ENCODE measurements at regions not wholly inside any gene's neighbourhood (a gene's known extent, or its start where the extent isn't known, plus 50 kb on each side); places are given as distances from the start of the nearest gene placed in this dataset.

DNA sequence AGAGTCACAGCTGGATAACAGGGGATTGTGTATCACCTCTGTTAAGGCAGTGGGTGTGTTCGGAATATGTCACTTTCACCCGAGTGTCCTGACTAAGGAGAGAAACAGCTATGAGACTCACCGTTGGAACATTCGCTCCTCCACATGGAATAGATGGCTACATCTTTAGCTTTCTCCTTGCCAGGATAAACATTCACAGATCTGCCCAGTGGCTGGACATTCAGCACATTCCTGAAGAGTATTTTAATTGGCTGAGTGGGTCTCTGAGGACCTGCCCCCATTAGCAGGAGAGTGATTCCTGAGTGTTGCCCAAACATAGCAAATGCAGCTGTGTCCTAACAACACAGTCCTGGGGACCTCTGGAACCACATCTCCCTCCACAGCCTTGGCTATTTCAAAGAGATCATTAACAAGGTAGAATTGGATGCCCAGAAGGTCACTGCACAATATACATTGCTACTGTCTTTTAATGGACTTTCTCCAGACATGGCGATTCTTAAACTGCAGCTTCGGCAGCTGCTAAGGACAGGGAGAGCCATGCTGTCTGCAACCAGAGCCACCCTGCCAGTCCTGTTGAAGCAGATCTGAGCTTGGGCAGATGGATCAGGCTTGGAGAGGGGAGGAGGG is 435.0 kb upstream of the CADM1 start:
- no peak for DNase-seq

DNA sequence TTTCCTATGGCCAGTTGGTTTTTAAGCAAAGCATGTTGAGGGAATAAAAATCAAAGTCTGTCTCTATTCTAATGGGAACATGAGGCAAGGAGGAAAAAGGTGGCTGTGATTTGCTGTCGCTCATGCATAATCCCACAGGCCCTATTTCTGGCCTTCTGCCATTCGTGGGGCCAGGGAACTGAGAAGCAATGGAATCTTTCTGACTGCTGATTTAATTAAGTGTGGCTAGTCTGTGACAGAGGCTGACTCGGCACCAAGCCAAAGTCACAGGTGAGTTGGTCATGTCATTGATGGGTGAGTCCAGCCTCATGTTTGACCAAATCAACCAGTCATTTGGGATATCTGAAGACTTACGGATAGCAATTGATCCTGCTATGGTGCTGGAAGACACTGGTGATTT is 429.3 kb upstream of the CADM1 start:
- no peak for DNase-seq

GRCh38 chr11:115931548-115932083 is 427.4 kb upstream of the CADM1 start:
- DNase-seq: no peak

DNA sequence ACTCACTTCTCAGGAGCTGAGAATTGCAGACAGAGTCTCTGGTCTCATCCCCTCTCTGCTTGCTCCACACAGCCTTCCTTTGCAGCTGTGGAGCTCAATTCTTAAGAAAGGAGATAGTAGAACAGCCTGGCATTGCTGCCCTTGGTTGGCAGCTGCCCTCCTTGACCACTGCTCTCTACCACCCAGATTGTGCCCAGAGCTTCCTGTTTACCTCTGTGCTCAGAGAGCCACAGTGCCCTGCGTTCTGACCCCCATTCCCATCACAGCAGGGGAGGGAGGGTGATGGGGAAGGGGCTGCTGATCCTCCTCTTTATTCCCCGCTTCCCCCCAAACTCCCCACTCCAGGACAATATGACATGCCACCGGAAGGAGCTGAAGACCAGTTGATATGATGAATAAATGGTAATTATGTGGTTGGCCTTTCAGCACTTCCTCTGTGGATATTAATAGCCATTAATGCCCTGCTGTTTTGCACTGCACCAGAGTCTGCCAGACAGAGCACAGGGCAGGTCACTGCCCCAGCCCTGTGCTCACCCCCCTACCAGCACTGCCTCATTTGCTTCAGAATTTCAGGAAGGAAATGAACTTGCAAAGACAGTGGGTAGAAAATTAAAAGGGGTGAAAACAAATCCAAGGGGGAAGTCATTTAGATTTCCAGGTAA is 426.8 kb upstream of the CADM1 start:
- no peak for DNase-seq

GRCh38 chr11:115930291-115930690 is 426.1 kb upstream of the CADM1 start:
- DNase-seq: no peak

DNA sequence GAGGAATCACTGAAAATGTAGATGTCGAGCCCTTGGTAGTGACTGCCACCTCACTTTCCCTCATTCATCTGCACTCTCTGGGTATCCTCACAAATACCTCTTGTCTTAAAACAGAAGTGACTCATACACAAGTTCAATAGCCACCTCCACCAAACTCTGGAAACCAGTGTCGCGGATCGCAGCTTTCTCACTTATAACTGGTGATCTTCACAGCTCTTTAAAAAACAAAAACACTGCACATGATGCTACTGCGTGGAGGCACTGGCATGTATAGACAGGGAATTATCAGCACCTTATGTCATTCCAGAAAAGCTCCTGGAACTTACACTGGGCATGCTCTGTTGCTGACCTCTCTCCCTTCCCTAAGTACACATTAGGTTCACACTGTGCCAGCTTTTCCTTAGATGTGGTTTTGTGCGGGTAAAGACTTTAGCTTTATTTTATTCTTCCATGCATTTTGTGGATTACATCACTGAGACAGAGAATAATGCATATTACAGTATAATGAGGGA is 425.5 kb upstream of the CADM1 start:
- DNase-seq: no peak

DNA sequence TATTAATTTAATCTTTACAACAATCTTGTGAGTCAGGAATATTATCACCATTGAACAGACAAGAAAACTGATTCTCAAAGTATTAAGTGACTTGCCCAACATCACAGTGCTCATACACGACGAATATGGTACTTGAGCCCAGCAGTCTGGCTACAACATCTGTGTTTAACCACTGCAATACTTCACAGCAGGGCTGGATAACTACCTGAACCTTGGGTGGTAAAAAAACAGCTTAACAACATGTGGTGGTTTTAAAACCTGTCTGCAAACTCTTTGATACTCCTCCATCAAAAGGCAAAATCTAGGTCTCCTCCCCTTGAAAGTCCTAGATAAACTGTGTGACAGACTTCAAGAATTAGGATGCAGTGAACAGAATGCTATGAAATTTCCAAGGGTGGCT is 424.6 kb upstream of the CADM1 start:
- no peak for DNase-seq

- DNase-seq: no peak
Measured at GRCh38 chr11:115927823-115928329, 423.7 kb upstream of the CADM1 start.

DNA sequence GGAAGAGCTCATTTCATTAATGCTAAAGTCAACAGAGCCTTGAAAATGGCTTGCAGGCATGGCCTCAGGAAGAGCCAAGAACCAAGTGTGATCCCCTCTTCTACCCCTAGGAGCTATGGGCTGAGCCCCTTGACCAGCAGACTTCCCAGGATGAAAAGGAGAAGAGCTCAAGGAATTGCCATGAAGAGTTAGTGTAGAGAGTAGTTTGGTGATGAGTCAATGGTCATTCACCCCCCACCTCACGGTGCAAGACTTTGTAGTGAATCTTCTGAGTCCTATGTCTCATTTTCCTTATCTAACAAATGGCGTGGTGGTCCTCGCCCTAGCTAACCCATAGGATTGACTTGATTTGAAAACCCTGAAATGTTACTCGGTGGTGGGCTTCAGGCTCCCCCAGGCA is 422.4 kb upstream of the CADM1 start:
- no peak for DNase-seq

DNA sequence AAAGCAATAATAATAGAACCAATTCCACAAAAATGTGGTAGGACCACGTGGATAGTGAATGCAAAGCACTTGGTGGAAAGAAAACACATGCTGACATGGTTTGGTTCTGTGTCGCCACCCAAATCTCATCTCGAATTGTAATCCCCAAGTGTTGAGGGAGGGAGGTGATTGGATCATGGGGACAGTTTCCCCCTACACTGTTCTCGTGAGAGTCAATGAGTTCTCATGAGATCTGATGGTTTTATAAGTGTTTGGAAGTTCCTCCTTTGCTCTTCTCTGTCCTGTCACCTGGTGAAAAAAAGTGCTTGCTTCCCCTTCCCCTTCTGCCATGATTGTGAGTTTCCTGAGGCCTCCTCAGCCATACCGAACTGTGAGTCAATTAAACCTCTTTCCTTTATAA is 421.9 kb upstream of the CADM1 start:
- no peak for DNase-seq

GRCh38 chr11:115925568-115926090 is 421.4 kb upstream of the CADM1 start:
- DNase-seq: no peak

GRCh38 chr11:115924744-115925567 is 420.7 kb upstream of the CADM1 start:
- no peak for DNase-seq

DNA sequence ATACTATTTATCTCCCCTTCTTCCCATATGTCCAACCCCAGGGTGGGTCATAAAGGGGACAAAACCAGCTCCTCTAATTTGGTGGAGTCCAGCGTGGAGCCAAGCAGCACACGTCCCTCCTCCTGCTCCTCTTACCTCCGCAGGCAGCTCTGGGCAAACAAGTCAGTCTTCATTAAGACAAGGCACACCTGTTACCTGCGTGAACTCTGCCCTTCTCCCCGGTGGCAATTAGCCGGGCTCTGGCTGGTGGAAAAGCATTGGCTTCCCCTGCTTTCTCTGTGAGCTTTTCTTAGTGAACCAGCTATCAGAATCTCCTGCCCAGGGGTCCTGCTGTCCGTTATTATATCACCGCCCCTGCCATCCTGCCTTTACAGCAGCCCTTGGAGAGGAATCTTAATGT is 418.7 kb upstream of the CADM1 start:
- peak; percentile 32 for DNase-seq

DNA sequence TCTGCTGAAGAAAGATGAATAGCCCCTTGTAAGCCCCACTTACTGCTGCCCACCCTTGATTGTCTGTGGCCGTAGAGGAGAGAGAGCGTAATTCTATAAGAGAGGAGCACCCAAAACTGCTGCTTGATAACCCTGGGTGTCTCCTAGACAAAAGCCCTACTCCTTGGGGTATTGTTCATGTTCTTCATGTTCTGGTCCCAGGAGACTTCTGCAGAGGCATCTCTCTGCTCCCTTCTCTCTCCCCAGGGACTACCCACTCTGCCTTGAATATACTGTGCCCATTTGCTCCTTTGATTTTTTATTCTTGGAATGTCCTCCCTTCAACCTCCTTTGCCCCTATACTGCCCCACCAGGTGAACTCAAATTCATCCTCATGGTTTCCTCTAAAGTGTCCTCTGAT is 417.8 kb upstream of the CADM1 start:
- peak; percentile 7 for DNase-seq

- no peak for DNase-seq
Measured at GRCh38 chr11:115921540-115921939, 417.3 kb upstream of the CADM1 start.

GRCh38 chr11:115920841-115921480 is 416.7 kb upstream of the CADM1 start:
- no peak for DNase-seq

DNA sequence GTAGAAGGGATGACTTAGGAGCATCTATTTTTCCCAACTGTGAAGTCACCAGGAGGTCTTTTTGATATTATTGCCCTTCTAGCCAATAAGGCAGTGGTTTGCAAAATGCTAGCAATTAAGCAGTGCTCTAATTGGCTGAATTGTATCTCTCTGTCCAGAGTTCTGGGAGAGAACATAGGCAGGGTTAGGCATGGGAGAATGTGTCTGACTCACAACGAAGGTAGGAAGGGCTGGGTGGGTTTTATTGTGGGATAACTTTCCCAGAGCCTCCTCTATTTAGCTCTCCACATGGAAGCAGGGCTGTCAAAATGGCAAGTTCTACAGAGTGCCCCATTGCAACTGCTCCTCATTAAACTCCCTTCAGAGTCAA is 415.9 kb upstream of the CADM1 start:
- peak; percentile 27 for DNase-seq

- peak; percentile 60 for DNase-seq
Measured at GRCh38 chr11:115919341-115920091, 415.3 kb upstream of the CADM1 start.

- no peak for DNase-seq
Measured at GRCh38 chr11:115918576-115918975, 414.4 kb upstream of the CADM1 start.

- DNase-seq: peak; percentile 22
Measured at GRCh38 chr11:115916608-115917007, 412.4 kb upstream of the CADM1 start.

- DNase-seq: peak; percentile 67
Measured at GRCh38 chr11:115912484-115912945, 408.3 kb upstream of the CADM1 start.
